Mesenchymal stem cell (in vitro differentiated cells and primary cell): ENCODE measurements at regions not wholly inside any gene's neighbourhood (a gene's known extent, or its start where the extent isn't known, plus 50 kb on each side); places are given as distances from the start of the nearest gene placed in this dataset.

ENCODE experiments used
- DNase-seq: peaks from one replicate; pipeline ENCODE4 v3.0.0-alpha.2; 2013
- H2AFZ ChIP-seq: one replicate; pipeline ENCODE4 v1.6.1; 2013; ENCODE audit warnings: low read depth, mild to moderate bottlenecking, control low read depth, inconsistent platforms, low read length, moderate library complexity
- H2AK5ac ChIP-seq: 2 replicates; pipeline ENCODE4 v1.6.1; 2013; ENCODE audit warnings: low read length, moderate library complexity, mild to moderate bottlenecking, inconsistent platforms; ENCODE audit not compliant: severe bottlenecking
- H2BK120ac ChIP-seq: one replicate; pipeline ENCODE4 v1.6.1; 2013; ENCODE audit warnings: low read depth, mild to moderate bottlenecking, inconsistent platforms, low read length, moderate library complexity
- H2BK12ac ChIP-seq, 2 experiments: one replicate each; pipeline ENCODE4 v1.6.1; 2013; ENCODE audit warnings: inconsistent platforms in 2 of 2, low read length in 2 of 2, mild to moderate bottlenecking in 2 of 2, moderate library complexity in 2 of 2, control low read depth in 1 of 2
- H2BK15ac ChIP-seq: one replicate; pipeline ENCODE4 v1.6.1; 2013; ENCODE audit warnings: mild to moderate bottlenecking, low read depth, inconsistent platforms; ENCODE audit not compliant: poor library complexity, severe bottlenecking
- H2BK5ac ChIP-seq: 2 replicates; pipeline ENCODE4 v1.6.1; 2013; ENCODE audit warnings: low read depth, mild to moderate bottlenecking, low read length, control low read depth, inconsistent platforms; ENCODE audit not compliant: poor library complexity, severe bottlenecking
- H3K14ac ChIP-seq, 2 experiments: one replicate each; pipeline ENCODE4 v1.6.1; 2013; ENCODE audit warnings: inconsistent platforms in 2 of 2, low read length in 2 of 2, control low read depth in 1 of 2, mild to moderate bottlenecking in 1 of 2, moderate library complexity in 1 of 2
- H3K18ac ChIP-seq, 2 experiments: one replicate each; pipeline ENCODE4 v1.6.1; 2013; ENCODE audit warnings: inconsistent platforms in 2 of 2, low read length in 2 of 2, control low read depth in 1 of 2, low read depth in 1 of 2, mild to moderate bottlenecking in 1 of 2
- H3K23ac ChIP-seq, 2 experiments: one replicate each; pipeline ENCODE4 v1.6.1; 2013; ENCODE audit warnings: inconsistent platforms in 2 of 2, low read length in 2 of 2, mild to moderate bottlenecking in 2 of 2, moderate library complexity in 2 of 2, control low read depth in 1 of 2
- H3K27ac ChIP-seq: 2 replicates; pipeline ENCODE4 v1.5.1; 2013; ENCODE audit warnings: mild to moderate bottlenecking, moderate library complexity, low read length, control low read depth, inconsistent platforms; ENCODE audit not compliant: poor library complexity, severe bottlenecking
- H3K27me3 ChIP-seq, 2 experiments: 2 replicates each; pipeline versions ENCODE4 v1.6.1 to v1.7.0; 2013; ENCODE audit warnings: low read length in 2 of 2, mild to moderate bottlenecking in 2 of 2, moderate library complexity in 2 of 2, control low read depth in 1 of 2, inconsistent platforms in 1 of 2; ENCODE audit not compliant: control insufficient read depth in 1 of 2, insufficient read depth in 1 of 2
- H3K36me3 ChIP-seq, 2 experiments: 2 replicates each; pipeline versions ENCODE4 v1.6.1 to v1.7.0; 2013; ENCODE audit warnings: low read length in 2 of 2, control low read depth in 1 of 2, inconsistent platforms in 1 of 2, low read depth in 1 of 2, mild to moderate bottlenecking in 1 of 2; ENCODE audit not compliant: insufficient read depth in 2 of 2, control insufficient read depth in 1 of 2
- H3K4ac ChIP-seq, 2 experiments: one replicate each; pipeline ENCODE4 v1.6.1; 2013; ENCODE audit warnings: inconsistent platforms in 2 of 2, low read length in 2 of 2, mild to moderate bottlenecking in 2 of 2, moderate library complexity in 2 of 2, control low read depth in 1 of 2, low read depth in 1 of 2
- H3K4me1 ChIP-seq: 2 replicates; pipeline ENCODE4 v1.6.1; 2013; ENCODE audit warnings: low read depth, low read length, control low read depth; ENCODE audit not compliant: control insufficient read depth, insufficient read depth
- H3K4me2 ChIP-seq: 2 replicates; pipeline ENCODE4 v1.6.1; 2013; ENCODE audit warnings: low read length, mild to moderate bottlenecking, inconsistent platforms; ENCODE audit not compliant: poor library complexity, severe bottlenecking
- H3K4me3 ChIP-seq, 2 experiments: 2 replicates each; pipeline versions ENCODE4 v1.5.1 to v1.7.0; 2013; ENCODE audit warnings: low read length in 2 of 2, mild to moderate bottlenecking in 2 of 2, control low read depth in 1 of 2, low read depth in 1 of 2; ENCODE audit not compliant: insufficient read depth in 1 of 2
- H3K79me1 ChIP-seq: replicated peaks from 2 replicates; pipeline ENCODE4 v1.6.1; 2013; ENCODE audit warnings: mild to moderate bottlenecking, control low read depth, low read length, inconsistent platforms; ENCODE audit not compliant: poor library complexity, severe bottlenecking
- H3K9ac ChIP-seq: 2 replicates; pipeline ENCODE4 v1.7.0; 2013; ENCODE audit warnings: mild to moderate bottlenecking, low read length, moderate library complexity
- H3K9me3 ChIP-seq: 2 replicates; pipeline ENCODE4 v1.7.0; 2013; ENCODE audit warnings: mild to moderate bottlenecking, low read length; ENCODE audit not compliant: control insufficient read depth
- H4K8ac ChIP-seq: one replicate; pipeline ENCODE4 v1.6.1; 2013; ENCODE audit warnings: inconsistent platforms, mild to moderate bottlenecking, low read length, moderate library complexity
- H4K91ac ChIP-seq: one replicate; pipeline ENCODE4 v1.6.1; 2013; ENCODE audit warnings: mild to moderate bottlenecking, low read length, inconsistent platforms
- WGBS: methylation state at CpG from one replicate; pipeline ENCODE4 v1.1.7; 2013; ENCODE audit warnings: mixed read lengths; 5-methylcytosine and 5-hydroxymethylcytosine counted together

DNA sequence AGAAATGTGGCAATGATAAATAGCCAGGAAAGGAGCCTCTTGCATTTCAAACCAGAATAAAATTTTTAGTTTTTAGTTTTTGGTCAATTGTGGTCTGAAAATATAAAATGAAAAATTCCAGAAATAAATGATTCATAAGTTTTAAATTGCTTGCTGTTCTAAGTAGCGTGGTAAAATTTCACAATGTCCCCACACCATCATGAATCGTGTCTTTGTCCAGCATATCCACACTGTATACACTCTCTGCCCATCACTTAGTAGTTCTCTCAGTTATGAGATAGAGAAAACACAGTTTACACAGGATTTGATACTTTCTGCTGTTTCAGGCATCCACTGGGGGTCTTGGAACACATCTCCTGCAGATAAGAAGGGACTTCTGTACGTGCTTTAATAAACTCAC lies 783.9 kb downstream of the TSN start:
- Histone ChIP-seq H2BK12ac (no peak overlapping the region), H3K4me3 (no peak overlapping the region), H2BK120ac (no peak overlapping the region), H3K4me2 (no peak overlapping the region), H3K27ac (no peak overlapping the region), H3K9ac (no peak overlapping the region), H2BK5ac (no peak overlapping the region), H3K23ac (no peak overlapping the region), H3K14ac (no peak overlapping the region), H4K8ac (no peak overlapping the region), H3K4me1 (no peaks in the 10 kb centered on the region), H3K27me3 (no peaks in the 10 kb centered on the region), H2AFZ (no peak overlapping the region), H3K36me3 (no peaks in the 10 kb centered on the region), H2BK15ac (no peak overlapping the region), H4K91ac (no peak overlapping the region), H3K79me1 (no peaks in the 10 kb centered on the region), H3K18ac (no peak overlapping the region), H3K4ac (no peak overlapping the region), H2AK5ac (no peak overlapping the region), H3K9me3 (no peaks in the 10 kb centered on the region)
- WGBS, result 100% methylated on average over 2 of the region's 3 CpGs
- no peak for DNase-seq

DNA sequence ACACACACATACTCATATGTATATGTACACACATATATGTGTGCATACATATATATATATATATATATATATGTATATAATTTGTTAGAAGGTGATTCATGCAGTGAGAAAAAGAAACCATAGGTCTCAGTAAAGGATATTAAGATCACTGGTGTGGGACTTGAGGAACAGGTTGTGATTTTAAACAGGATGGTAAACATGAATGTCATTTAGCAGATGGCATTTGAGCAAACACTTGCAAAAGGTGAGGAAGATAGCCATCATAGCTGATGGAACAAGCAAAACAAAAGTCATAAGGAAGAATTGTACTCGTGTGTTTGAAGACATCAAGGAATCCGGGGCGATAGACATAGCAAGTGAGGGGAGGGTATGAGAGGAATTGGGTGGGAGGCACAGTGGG lies 784.5 kb downstream of the TSN start:
- Histone ChIP-seq H3K27ac (no peak overlapping the region), H4K8ac (no peak overlapping the region), H2BK12ac (no peak overlapping the region), H3K27me3 (no peaks in the 10 kb centered on the region), H3K79me1 (no peaks in the 10 kb centered on the region), H2BK5ac (no peak overlapping the region), H3K4ac (no peak overlapping the region), H3K4me3 (no peak overlapping the region), H3K9me3 (no peaks in the 10 kb centered on the region), H3K4me2 (no peak overlapping the region), H2AK5ac (no peak overlapping the region), H3K9ac (no peak overlapping the region), H3K4me1 (no peaks in the 10 kb centered on the region), H3K36me3 (no peaks in the 10 kb centered on the region), H2BK120ac (no peak overlapping the region), H2AFZ (no peak overlapping the region), H3K14ac (no peak overlapping the region), H4K91ac (no peak overlapping the region), H2BK15ac (no peak overlapping the region), H3K18ac (no peak overlapping the region), H3K23ac (no peak overlapping the region)
- WGBS, result 93% methylated on average over 3 of the region's 3 CpGs
- DNase-seq, result no peak

DNA sequence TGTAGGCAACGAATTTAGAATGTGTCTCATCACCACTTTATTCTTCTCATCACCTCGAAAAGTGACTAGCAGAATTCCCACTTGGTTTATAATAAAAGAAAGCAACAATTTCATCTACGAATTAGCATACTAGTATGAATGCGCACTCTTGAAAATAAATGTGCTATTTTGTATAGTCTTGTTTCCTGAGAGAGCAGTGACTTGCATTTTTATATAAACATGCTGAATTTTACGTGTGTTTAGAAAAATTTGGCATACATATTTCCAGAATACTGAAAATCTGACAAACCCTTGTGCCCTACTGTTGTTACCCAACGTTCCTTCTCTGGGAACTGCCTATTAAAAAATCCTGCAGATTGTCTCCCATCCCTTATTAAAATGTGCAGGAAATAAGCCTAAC lies 786.8 kb downstream of the TSN start:
- Histone ChIP-seq H3K36me3 (no peaks in the 10 kb centered on the region), H3K9ac (no peak overlapping the region), H2AK5ac (no peak overlapping the region), H3K27ac (no peak overlapping the region), H3K4ac (no peak overlapping the region), H3K4me1 (no peaks in the 10 kb centered on the region), H4K91ac (no peak overlapping the region), H3K4me2 (no peak overlapping the region), H2BK15ac (no peak overlapping the region), H2BK12ac (no peak overlapping the region), H3K4me3 (no peak overlapping the region), H2BK120ac (no peak overlapping the region), H3K9me3 (no peaks in the 10 kb centered on the region), H3K23ac (no peak overlapping the region), H3K14ac (no peak overlapping the region), H3K18ac (no peak overlapping the region), H4K8ac (no peak overlapping the region), H2AFZ (no peak overlapping the region), H2BK5ac (no peak overlapping the region), H3K79me1 (no peaks in the 10 kb centered on the region), H3K27me3 (no peaks in the 10 kb centered on the region)
- 58% methylated on average over 2 of the region's 6 CpGs for WGBS
- no peak for DNase-seq

DNA sequence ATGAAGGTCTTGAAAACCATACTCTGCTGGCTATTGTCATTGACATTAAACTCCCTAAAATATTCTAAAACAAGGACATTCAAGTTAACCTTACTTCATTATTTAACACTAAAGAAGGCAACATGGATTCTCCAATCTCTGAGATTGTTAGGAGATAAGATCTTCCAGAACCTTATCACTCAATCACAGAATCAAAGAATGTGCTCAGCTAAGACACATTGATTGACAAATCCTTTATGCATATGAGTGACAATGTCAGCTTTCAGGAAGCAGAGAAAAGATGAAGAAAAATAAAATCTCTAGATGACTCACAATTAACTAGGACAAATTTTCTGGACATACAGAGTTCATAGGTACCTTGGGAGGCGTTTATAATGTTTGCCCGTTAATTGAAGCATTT lies 787.2 kb downstream of the TSN start:
- Histone ChIP-seq H3K9me3 (no peaks in the 10 kb centered on the region), H4K91ac (no peak overlapping the region), H3K14ac (no peak overlapping the region), H2AK5ac (no peak overlapping the region), H3K4ac (no peak overlapping the region), H3K23ac (no peak overlapping the region), H2BK5ac (no peak overlapping the region), H2AFZ (no peak overlapping the region), H3K9ac (no peak overlapping the region), H3K18ac (no peak overlapping the region), H4K8ac (no peak overlapping the region), H3K4me2 (no peak overlapping the region), H3K27ac (no peak overlapping the region), H2BK12ac (no peak overlapping the region), H3K27me3 (no peaks in the 10 kb centered on the region), H2BK120ac (no peak overlapping the region), H2BK15ac (no peak overlapping the region), H3K4me3 (no peak overlapping the region), H3K4me1 (no peaks in the 10 kb centered on the region), H3K79me1 (no peaks in the 10 kb centered on the region), H3K36me3 (no peaks in the 10 kb centered on the region)
- WGBS, result no CpG with 5 or more reads among the region's 2 CpGs
- DNase-seq, result no peak
